Stimulated activated naive B cell treated with anti-CD40 and anti-IgM and Interleukin-4, amounts not matched to agents 10 μg/mL and 1 μg/mL and 100 μg/mL, for 72 hours (primary cell): ENCODE measurements at regions not wholly inside any gene's neighbourhood (a gene's known extent, or its start where the extent isn't known, plus 50 kb on each side); places are given as distances from the start of the nearest gene placed in this dataset.
"Not testable (repeated sequence)": the region's sequence is repeated elsewhere in the genome, so short reads cannot be mapped to it uniquely, and the experiment has no call there.

Source experiments
- ATAC-seq, 2 donors: fragments of 150-1000 bp; cut with Tn5 transposase; replicated peaks; 2 replicates each; pipeline ENCODE4 v1.10.0; 2021; ENCODE audit warnings: moderate library complexity in 1 of 2
- DNase-seq: peaks from one replicate; pipeline ENCODE4 v3.0.0; 2021
- H3K27ac Mint-ChIP-seq: one replicate; pipeline ENCODE4 v1.8.0; 2022; ENCODE audit warnings: mild to moderate bottlenecking, mixed read lengths
- H3K27me3 Mint-ChIP-seq, 2 donors: one replicate each; pipeline ENCODE4 v1.8.0; 2022; ENCODE audit warnings: mixed read lengths in 2 of 2
- H3K36me3 Mint-ChIP-seq, 2 donors: one replicate each; pipeline ENCODE4 v1.8.0; 2022; ENCODE audit warnings: mixed read lengths in 2 of 2, mild to moderate bottlenecking in 1 of 2
- H3K4me1 Mint-ChIP-seq, 2 donors: one replicate each; pipeline ENCODE4 v1.8.0; 2022; ENCODE audit warnings: mixed read lengths in 2 of 2, mild to moderate bottlenecking in 1 of 2
- H3K4me3 Mint-ChIP-seq, 2 donors: one replicate each; pipeline ENCODE4 v1.8.0; 2022; ENCODE audit warnings: mild to moderate bottlenecking in 2 of 2, mixed read lengths in 2 of 2, moderate library complexity in 1 of 2
- H3K9me3 Mint-ChIP-seq, 2 donors: one replicate each; pipeline ENCODE4 v1.8.0; 2022; ENCODE audit warnings: mixed read lengths in 2 of 2, mild to moderate bottlenecking in 1 of 2

- DNase-seq, result no peak
- H3K27ac Mint-ChIP-seq, result no peak overlapping the region
- no peak overlapping the region for H3K4me3 Mint-ChIP-seq
- H3K9me3 Mint-ChIP-seq, result peaks cover 0 to 5% of the 10 kb centered on the region in 2 donors
- no peak for ATAC-seq
- no peaks in the 10 kb centered on the region for H3K36me3 Mint-ChIP-seq
- peaks cover 0 to 2% of the 10 kb centered on the region in 2 donors for H3K4me1 Mint-ChIP-seq
- no peaks in the 10 kb centered on the region for H3K27me3 Mint-ChIP-seq
Measured at GRCh38 chr2:59756150-59756549, 797.3 kb downstream of the BCL11A start.

GRCh38 chr2:59754011-59754735, 799.3 kb downstream of the BCL11A start:
- DNase-seq, result no peak
- Mint-ChIP-seq H3K4me1 (peaks cover 0 to 4% of the 10 kb centered on the region in 2 donors), H3K9me3 (peaks cover 0 to 5% of the 10 kb centered on the region in 2 donors), H3K27ac (no peak overlapping the region), H3K36me3 (no peaks in the 10 kb centered on the region), H3K27me3 (no peaks in the 10 kb centered on the region), H3K4me3 (no peak overlapping the region)
- ATAC-seq, result no peak

GRCh38 chr2:59752512-59752911, 800.9 kb downstream of the BCL11A start:
- no peak for DNase-seq
- no peak overlapping the region for H3K27ac Mint-ChIP-seq
- no peak overlapping the region for H3K4me3 Mint-ChIP-seq
- no peak for ATAC-seq
- H3K9me3 Mint-ChIP-seq, result peaks cover 0 to 5% of the 10 kb centered on the region in 2 donors
- H3K4me1 Mint-ChIP-seq, result peaks cover 0 to 4% of the 10 kb centered on the region in 2 donors
- no peaks in the 10 kb centered on the region for H3K27me3 Mint-ChIP-seq
- H3K36me3 Mint-ChIP-seq, result no peaks in the 10 kb centered on the region

DNA sequence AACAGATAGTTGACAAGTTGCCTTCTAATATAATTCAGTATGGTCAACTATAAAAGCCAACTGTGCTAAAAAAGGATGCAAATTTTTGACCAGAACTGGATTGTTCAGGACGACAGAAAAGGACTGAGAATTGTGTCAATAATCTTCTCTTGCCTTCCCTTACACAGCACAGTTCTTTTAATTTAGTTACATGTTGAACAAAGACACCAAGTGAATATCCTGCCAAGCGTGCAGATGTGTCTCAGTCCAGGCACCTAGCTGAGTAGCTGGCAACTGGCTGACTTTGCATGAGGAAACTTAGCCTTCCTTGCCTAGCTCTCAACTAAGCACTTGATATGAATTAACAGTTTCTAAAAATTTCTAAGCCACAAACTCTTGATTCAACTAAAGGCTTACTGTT, 801.4 kb downstream of the BCL11A start:
- ATAC-seq, result no peak
- H3K4me1 Mint-ChIP-seq, result peaks cover 0 to 4% of the 10 kb centered on the region in 2 donors
- peaks cover 0 to 5% of the 10 kb centered on the region in 2 donors for H3K9me3 Mint-ChIP-seq
- no peak overlapping the region for H3K4me3 Mint-ChIP-seq
- H3K27me3 Mint-ChIP-seq, result no peaks in the 10 kb centered on the region
- H3K27ac Mint-ChIP-seq, result no peak overlapping the region
- no peak for DNase-seq
- no peaks in the 10 kb centered on the region for H3K36me3 Mint-ChIP-seq

- not testable (repeated sequence) for H3K27me3 Mint-ChIP-seq, H3K4me3 Mint-ChIP-seq, H3K36me3 Mint-ChIP-seq, H3K27ac Mint-ChIP-seq, H3K4me1 Mint-ChIP-seq, ATAC-seq, H3K9me3 Mint-ChIP-seq, DNase-seq
Measured at GRCh38 chr2:59751214-59751613, 802.2 kb downstream of the BCL11A start.

GRCh38 chr2:59746291-59746690, 807.2 kb downstream of the BCL11A start:
- no peaks in the 10 kb centered on the region for H3K36me3 Mint-ChIP-seq
- H3K4me3 Mint-ChIP-seq, result no peak overlapping the region
- no peaks in the 10 kb centered on the region for H3K27me3 Mint-ChIP-seq
- no peak overlapping the region for H3K27ac Mint-ChIP-seq
- DNase-seq, result no peak
- no peaks in the 10 kb centered on the region for H3K9me3 Mint-ChIP-seq
- peaks cover 2 to 13% of the 10 kb centered on the region in 2 donors for H3K4me1 Mint-ChIP-seq
- peak; percentile 62 for ATAC-seq

- Mint-ChIP-seq H3K27me3 (no peaks in the 10 kb centered on the region), H3K9me3 (no peaks in the 10 kb centered on the region), H3K27ac (no peak overlapping the region), H3K4me3 (no peak overlapping the region), H3K4me1 (peaks cover 0 to 13% of the 10 kb centered on the region in 2 donors), H3K36me3 (no peaks in the 10 kb centered on the region)
- ATAC-seq (no peak), DNase-seq (no peak)
Measured at GRCh38 chr2:59745085-59745484, 808.4 kb downstream of the BCL11A start.

DNA sequence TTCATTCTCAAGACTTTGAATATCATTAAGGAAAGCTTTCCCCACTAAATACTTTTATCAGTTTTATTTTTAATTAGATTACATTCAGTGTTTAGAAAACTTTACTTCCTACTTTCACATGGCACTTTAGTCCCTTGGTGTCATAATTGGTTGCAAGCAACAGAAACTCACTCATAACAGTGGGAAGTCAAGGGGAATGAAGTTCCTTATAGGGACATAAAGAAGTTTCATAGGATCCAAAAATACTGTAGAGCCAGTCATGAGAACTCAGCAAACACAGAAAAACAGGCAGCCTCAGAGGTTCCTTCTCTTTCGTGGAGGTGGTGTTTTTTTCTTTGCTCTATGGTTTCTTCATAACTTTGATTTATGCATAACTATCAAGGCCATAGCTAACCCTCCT, 809.0 kb downstream of the BCL11A start:
- H3K27me3 Mint-ChIP-seq, result no peaks in the 10 kb centered on the region
- no peak for ATAC-seq
- H3K27ac Mint-ChIP-seq, result no peak overlapping the region
- DNase-seq, result no peak
- H3K4me3 Mint-ChIP-seq, result no peak overlapping the region
- peaks cover 0 to 13% of the 10 kb centered on the region in 2 donors for H3K4me1 Mint-ChIP-seq
- no peaks in the 10 kb centered on the region for H3K36me3 Mint-ChIP-seq
- no peaks in the 10 kb centered on the region for H3K9me3 Mint-ChIP-seq

GRCh38 chr2:59741840-59742239, 811.6 kb downstream of the BCL11A start:
- DNase-seq (no peak), ATAC-seq (no peak)
- Mint-ChIP-seq H3K4me1 (peaks cover 0 to 13% of the 10 kb centered on the region in 2 donors), H3K4me3 (no peak overlapping the region), H3K27ac (no peak overlapping the region), H3K9me3 (no peaks in the 10 kb centered on the region), H3K27me3 (no peaks in the 10 kb centered on the region), H3K36me3 (no peaks in the 10 kb centered on the region)

- ATAC-seq (no peak), DNase-seq (no peak)
- H3K4me1 Mint-ChIP-seq, result no peaks in the 10 kb centered on the region
- no peak overlapping the region for H3K27ac Mint-ChIP-seq
- H3K36me3 Mint-ChIP-seq, result no peaks in the 10 kb centered on the region
- H3K4me3 Mint-ChIP-seq, result no peak overlapping the region
- H3K9me3 Mint-ChIP-seq, result no peaks in the 10 kb centered on the region
- no peaks in the 10 kb centered on the region for H3K27me3 Mint-ChIP-seq
Measured at GRCh38 chr2:59739166-59739565, 814.3 kb downstream of the BCL11A start.

DNA sequence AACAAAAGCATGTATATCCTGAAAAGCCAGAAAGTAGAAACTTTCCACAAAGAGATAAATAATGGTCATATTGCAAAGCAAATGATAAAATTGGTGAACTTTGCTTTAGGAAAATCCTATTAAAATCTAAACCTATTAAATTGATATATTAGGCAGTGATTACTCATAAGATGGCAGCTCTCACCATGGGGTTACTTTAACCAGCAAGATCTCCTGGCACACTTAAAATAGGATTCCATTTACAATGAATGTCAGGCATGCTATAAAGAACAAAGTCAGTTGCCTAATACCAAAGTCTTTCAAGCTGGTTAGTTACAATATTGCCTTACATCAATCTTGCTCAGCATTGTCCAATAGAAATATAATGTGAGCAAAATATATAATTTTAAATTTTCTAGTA, 816.2 kb downstream of the BCL11A start:
- Mint-ChIP-seq H3K36me3 (no peaks in the 10 kb centered on the region), H3K9me3 (no peaks in the 10 kb centered on the region), H3K27ac (no peak overlapping the region), H3K4me1 (peaks cover 5 to 6% of the 10 kb centered on the region in 2 donors), H3K4me3 (no peak overlapping the region), H3K27me3 (no peaks in the 10 kb centered on the region)
- ATAC-seq (no peak), DNase-seq (no peak)

GRCh38 chr2:59734743-59735142, 818.7 kb downstream of the BCL11A start:
- Mint-ChIP-seq H3K9me3 (no peaks in the 10 kb centered on the region), H3K27me3 (no peaks in the 10 kb centered on the region), H3K27ac (no peak overlapping the region), H3K36me3 (no peaks in the 10 kb centered on the region), H3K4me1 (peaks cover 5 to 6% of the 10 kb centered on the region in 2 donors), H3K4me3 (no peak overlapping the region)
- ATAC-seq (no peak), DNase-seq (no peak)

DNA sequence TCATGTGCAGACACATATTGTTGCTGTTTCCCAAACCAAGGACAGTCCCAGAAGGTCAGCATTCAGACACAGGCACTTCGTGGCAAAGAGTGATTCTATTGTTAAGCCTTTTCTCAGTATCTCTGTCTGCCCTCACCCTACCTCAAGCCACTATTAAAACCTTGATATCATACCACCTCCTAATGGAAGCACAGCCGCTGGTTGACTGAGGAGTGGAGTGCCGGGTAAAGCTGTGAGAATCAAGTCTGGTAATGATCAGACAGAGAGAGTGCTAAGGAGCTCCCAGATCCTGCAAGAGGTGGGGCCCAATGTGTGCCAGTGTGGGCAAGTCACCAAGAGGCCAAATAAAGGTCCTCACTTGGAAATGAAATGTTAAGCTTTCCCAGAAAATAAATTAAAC, 819.5 kb downstream of the BCL11A start:
- Mint-ChIP-seq H3K9me3 (no peaks in the 10 kb centered on the region), H3K4me1 (peaks cover 5 to 6% of the 10 kb centered on the region in 2 donors), H3K27ac (no peak overlapping the region), H3K36me3 (no peaks in the 10 kb centered on the region), H3K27me3 (no peaks in the 10 kb centered on the region), H3K4me3 (no peak overlapping the region)
- DNase-seq, result no peak
- no peak for ATAC-seq

GRCh38 chr2:59733567-59733930, 819.9 kb downstream of the BCL11A start:
- H3K9me3 Mint-ChIP-seq, result no peaks in the 10 kb centered on the region
- no peaks in the 10 kb centered on the region for H3K27me3 Mint-ChIP-seq
- H3K4me3 Mint-ChIP-seq, result no peak overlapping the region
- peak overlapping the region; percentile 81 for H3K27ac Mint-ChIP-seq
- no peaks in the 10 kb centered on the region for H3K36me3 Mint-ChIP-seq
- no peak for ATAC-seq
- peaks cover 5 to 6% of the 10 kb centered on the region in 2 donors for H3K4me1 Mint-ChIP-seq
- no peak for DNase-seq

DNA sequence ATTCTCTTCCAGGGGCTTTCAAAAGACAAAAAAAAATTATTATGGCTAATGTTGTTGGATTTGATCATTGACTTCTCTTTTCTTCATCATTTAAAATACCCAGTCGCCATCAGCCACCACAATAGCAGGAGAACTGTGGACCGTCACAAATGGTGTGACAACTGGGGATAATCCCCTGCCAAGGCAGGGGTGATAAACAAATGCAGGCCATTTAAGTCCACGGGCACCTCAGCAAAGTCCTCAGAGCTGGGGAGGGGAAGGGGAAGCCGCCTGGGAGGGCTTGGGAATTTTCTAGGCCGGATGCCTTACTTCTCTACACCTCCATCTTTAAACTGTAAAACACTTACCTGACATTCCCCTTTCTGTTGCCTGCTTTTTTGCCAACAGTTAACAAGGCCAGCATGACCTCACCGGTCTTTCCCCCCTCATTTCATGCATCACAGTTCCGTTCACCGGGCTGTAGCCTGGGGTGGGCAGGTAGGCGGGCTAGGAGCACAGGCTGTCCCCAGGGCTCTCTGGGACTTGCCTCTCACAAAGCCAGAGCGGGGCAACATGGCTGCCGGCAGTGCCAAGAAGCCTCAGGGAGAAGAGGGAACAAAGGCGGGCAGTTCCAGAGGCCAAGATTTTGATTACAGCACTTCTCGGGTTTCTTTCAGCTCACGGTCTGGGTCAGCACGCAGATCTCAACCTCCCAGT, 820.4 kb downstream of the BCL11A start:
- H3K4me3 Mint-ChIP-seq, result no peak overlapping the region
- peaks cover 5 to 6% of the 10 kb centered on the region in 2 donors for H3K4me1 Mint-ChIP-seq
- peak; percentile 14 for DNase-seq
- no peaks in the 10 kb centered on the region for H3K36me3 Mint-ChIP-seq
- no peaks in the 10 kb centered on the region for H3K27me3 Mint-ChIP-seq
- peak overlapping the region; percentile 81 for H3K27ac Mint-ChIP-seq
- peak; percentile 39 to 84 for ATAC-seq
- no peaks in the 10 kb centered on the region for H3K9me3 Mint-ChIP-seq
